HG03108 (cell line): ENCODE measurements at regions not wholly inside any gene's neighbourhood (a gene's known extent, or its start where the extent isn't known, plus 50 kb on each side); places are given as distances from the start of the nearest gene placed in this dataset.

Experiments used
- ATAC-seq: cut with Tn5 transposase; IDR thresholded peaks from one replicate; pipeline ENCODE4 v1.9.1; 2021; ENCODE audit warnings: moderate library complexity; ENCODE audit not compliant: unreplicated experiment

DNA sequence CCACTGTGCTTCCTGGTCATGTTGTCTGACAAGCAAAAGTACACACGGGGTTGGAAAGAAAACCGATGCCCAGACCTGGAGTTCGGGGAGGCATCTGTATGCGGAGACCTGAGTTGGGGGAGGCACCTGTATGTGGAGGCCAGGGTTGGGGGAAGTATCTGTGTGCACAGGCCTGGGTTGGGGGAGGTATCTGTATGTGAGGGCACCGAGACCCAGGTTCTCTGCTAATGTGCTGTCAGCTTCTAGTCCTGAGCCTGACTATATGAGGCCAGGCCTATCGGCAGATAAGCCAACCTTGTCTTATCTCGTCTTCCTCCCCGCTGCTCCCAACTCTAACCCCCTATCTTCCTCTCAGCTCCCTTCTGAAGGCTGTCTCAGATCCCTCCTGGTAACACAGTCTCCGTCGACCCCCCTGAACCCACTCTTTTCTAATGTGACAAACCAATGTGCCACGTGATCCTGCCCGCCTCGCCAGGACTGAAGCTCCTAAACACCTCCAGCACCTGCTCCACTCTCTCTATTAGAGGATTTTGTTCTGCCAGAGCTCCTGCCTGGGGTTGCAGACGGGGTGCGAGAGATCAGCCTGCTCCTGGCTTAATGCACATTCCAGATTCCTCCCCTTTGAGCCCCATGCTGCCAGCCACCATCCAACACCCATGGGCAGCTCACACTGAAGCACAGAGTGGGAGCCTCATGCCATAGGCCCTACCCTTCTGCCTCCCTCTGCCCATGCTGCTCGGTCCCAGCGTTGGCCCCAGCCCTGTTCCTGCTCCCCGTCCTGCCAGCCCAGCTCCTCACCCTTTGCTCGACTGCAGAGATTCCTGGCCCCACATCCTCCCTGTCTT, 188.4 kb downstream of the SH3BP4 start:
- ATAC-seq: no peak

DNA sequence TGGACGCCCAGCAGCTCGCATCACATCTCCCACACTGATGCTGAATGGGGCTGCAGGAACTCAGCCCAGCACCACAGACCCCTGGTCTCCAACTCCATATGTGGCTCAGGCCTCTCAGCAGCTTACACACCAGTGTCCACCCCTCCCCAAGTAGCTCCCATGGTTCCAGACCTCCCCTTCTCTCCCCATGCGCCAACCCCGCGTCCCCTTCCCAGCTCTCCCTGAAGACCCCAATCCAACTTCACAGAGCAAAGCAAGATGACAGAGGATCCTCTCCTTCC, 188.9 kb downstream of the SH3BP4 start:
- ATAC-seq: no peak

DNA sequence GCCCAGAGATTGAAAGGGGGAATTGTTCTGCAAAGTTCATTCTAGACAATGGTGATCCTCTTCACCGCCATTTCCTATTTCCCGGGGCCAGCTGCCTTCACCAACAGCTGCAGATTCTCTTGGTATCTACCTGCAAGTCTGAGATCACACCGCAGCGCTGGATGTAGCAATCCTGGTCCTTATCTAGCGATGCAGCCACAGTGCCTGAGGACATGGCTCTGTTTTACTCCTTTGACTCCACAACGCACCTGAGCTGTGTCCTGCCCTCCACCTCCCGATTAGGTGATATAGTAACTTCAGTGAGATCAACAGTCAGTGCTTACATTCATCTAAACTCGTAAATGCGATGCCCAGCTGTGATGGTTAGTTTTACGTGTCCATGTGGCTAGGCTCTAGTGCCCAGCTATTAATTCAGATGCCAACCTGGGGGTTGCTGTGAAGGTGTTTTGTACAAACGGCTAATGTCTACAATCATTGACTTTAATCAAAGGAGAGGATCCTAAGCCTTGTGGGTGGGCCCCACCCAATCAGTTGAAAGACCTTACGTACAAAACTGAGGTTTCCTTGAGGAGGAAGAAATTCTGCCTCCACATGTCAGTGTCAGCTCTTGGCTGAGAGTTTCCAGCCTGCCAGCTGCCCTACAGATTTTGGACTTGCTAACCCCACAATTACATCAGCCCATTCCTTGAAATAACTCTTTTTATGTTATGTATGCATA, 189.8 kb downstream of the SH3BP4 start:
- no peak for ATAC-seq

DNA sequence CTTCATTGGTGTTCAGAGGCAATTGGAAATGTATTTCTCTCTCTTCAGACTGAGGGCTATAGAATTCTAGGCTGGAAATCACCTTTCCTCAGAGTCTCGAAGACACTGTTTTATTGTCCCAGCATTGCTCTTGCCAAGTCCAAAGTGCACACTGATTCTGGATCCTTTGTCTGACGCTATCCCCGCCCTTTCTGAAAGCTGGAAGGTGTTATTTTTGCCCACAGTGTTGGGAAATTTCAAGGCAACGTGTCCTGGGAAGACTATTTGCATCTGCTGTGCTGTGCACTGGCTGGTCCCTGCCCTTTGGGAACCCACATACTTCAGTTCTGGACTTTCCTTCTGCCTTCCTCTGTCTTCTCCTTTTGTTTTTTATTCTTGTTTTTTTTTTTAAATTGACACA, 190.8 kb downstream of the SH3BP4 start:
- no peak for ATAC-seq

- ATAC-seq: no peak
These were observed 192.0 kb downstream of the SH3BP4 start for GRCh38 chr2:235143789-235144188.

- no peak for ATAC-seq
These were observed 192.5 kb downstream of the SH3BP4 start for GRCh38 chr2:235144291-235144690.

DNA sequence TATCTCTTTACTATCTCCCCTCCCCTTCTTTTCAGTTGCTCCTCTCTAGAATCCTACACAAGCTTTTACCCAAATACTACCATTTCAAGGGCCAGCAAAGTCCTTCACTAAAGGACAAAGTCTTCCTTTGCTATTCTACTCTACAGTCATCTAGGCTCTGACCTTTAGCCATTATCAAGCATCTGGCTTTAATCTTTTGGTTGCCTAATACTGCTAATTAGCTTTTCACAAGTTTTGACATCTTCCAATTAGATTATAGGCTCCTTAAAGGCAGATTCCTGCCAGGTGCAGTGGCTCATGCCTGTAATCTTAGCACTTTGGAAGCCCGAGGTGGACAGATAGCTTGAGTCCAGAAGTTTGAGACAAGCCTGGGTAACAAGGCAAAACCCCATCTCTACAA, 194.4 kb downstream of the SH3BP4 start:
- no peak for ATAC-seq

DNA sequence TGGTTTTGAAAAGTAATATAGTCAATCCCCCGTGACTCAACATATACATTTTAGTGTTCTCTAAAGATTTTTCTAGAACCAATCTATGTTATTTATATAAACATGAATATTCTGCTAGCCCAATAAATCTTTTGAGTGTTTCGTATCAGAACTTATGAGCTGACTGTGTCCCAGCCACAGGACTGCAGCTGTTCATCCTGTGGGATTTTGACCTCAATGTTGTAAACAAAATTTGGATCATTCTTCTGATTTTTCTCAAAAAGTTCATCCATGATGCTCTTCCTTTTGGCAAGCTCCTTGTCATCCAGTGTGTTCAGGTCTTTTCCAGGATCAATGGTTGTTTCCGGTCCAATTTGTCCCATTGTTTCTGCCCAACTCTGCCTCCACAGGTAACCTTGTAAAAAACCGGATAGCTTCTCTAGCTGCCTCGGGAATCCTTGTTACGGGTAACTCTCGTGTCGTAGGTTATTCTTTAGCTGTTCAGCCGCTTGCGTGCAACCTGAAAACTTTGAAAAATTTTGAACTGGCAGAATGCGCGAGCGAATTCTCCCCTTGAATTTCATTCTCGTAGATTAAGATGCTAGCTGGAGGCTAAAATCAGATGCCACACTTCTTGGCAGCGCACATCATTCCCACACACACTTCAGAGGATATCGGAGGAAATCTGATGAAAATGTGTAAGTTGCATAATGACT, 195.2 kb downstream of the SH3BP4 start:
- no peak for ATAC-seq

DNA sequence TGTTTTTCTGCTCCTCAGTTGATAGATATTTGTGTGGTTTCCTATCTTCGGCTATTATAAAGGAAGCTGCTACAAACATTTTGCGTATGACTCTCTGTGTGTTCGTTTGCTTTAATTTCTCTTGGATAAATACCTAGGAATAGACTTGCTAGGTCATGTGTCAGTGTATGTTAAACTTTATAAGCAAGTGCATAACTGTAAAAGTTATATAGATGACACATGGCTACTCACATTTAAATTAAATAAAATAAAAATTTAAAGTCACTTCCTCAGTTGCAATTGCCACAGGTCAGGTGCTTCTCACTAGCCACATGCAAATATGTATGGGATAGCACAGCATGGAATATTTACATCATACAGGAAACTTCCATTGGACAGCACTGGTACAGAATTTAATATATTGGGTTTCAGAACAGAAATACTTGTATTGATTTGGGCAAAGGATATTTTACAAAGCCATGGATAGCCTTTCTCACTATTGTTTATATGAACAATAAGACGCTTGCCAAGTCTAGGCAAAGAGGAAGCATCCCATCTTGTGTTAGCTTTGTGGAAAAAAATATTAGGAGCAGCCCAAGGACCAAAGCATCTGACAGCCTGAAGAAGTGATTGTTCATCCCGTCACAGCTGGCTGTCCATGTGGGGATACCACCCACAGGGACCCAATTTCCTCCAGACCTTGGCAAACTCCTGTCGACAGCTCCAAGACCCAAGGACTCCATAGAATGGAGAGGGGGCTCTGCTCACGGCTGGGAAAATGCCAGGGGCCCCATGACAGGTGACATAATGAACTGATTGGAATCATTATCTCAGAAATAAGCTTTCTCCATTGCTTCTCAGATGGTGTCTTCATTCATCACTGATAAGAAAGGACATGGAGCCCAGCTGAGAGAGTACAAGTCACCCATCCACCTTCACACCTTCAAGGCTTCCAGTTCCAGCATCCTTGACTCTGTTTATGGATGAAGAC, 196.7 kb downstream of the SH3BP4 start:
- no peak for ATAC-seq

DNA sequence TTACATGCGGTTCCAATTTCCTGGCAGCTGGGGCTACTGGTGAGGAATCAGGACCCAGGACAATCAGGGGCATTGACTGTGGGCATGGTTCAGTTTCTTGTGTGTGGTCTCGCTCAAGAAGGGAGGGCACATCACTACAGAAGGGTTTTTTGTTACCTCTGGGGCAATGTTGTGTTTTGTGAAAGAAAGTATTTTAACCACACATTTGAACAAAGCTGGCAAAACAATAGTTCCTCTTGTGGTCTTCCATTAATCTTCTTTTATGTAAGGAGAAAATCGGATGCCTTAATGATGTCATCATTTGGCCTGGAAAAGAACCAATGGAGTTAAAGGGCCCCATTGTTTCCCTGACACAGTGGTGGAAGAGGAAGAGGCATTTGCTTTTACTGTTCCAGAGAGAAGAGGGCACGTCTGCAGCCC, 197.4 kb downstream of the SH3BP4 start:
- ATAC-seq: no peak

- ATAC-seq: no peak
These were observed 197.9 kb downstream of the SH3BP4 start for GRCh38 chr2:235149736-235150135.

- no peak for ATAC-seq
These were observed 199.3 kb downstream of the SH3BP4 start for GRCh38 chr2:235151152-235151551.

DNA sequence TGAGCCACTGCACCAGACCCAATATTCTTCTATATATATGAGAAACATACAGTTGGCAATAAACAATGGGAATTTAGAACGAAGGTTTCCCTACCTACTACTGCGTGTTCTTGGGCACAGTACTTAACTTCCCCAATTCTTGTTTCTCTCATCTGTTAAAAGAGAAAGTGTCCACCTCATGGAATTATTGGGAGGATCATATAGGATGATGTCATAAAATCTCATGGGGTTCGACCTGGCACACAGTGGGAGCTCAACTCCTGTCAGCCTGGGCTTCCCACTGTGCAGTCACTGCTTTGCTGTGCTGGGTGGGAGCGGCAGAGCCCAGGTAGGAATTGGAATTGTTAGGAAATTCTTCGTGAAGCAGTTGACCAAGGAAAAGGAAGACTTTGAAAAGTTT, 203.3 kb downstream of the SH3BP4 start:
- ATAC-seq: no peak

DNA sequence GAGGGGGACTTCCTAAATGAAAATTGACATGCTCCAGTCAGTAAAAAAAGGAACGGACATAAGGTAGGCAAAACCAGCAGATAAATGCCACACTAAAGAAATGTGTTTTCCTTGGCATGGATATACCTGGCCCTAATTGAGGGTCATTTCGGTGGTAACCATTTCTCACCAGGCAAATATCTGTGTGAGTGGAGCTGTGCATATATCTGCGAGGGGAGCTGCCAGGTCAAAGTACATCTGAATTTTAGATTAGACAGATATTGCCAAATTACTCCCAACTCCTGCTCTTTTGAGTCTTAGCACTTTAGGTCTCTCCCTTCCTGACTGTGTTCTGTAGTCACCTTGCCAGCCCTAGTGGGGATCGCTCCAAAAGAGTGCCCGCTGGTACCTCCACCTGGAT, 204.2 kb downstream of the SH3BP4 start:
- ATAC-seq: no peak

GRCh38 chr2:235157746-235158482, 206.1 kb downstream of the SH3BP4 start:
- ATAC-seq: no peak

DNA sequence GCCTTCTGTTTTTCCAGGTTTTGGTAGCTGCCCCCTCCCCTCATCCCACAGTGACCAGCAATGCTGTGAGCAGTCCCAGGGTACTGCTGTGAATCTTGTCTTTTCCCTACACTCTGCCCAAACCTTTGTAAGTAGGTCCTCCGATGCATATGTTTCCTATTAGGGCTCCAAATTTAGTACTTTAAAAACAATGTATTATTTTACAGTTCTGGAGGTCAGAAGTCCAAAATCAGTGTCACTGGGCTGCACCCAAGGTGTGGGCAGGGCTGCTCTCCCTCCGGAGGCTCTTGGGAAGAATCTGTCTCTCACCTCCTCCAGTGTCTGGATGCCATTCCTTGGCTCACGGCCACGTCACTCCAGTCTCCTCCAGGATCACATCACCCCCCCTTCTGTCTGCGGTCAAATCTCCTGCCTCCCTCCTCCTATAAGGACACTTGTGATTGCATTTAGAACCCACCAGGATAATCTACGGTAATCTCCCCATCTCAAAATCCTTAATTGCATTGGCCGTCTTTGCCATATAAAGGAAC, 208.5 kb downstream of the SH3BP4 start:
- ATAC-seq: no peak

GRCh38 chr2:235161565-235161964, 209.7 kb downstream of the SH3BP4 start:
- ATAC-seq: no peak

DNA sequence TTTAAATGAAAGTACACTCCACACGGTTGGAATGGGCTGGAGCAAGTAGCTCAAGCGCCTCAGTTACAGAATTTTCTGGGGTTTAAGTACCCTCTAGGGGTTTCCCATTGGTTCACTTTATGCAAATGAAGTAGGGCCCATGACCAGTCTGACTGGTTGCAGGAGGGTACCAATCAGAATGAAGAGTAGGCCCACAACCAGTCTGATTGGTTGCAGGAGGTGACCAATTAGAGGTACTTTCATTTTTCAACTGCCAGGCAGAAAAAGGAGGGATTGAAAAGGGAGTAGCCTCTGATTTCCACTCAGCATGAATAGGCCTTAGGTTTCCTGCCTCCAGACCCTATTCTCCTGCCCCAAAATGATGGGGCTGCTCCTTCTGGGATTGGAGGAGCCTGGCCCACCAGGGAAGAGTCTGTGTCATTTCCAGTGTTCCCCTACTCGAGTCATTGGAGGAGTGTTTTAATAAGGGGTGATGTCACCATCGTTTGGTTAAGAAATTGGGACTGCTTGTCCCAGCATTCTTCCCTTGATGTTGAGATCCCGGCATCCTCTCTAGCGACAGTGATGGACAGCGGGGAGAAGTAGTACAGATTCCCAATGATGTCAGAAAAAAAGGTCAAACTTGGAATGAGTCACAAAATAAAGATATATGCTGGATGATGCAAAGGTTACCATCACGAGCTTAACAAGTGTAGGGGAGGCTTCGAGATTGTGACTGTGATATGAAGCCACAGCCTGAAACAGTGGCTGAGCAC, 210.4 kb downstream of the SH3BP4 start:
- ATAC-seq: no peak

DNA sequence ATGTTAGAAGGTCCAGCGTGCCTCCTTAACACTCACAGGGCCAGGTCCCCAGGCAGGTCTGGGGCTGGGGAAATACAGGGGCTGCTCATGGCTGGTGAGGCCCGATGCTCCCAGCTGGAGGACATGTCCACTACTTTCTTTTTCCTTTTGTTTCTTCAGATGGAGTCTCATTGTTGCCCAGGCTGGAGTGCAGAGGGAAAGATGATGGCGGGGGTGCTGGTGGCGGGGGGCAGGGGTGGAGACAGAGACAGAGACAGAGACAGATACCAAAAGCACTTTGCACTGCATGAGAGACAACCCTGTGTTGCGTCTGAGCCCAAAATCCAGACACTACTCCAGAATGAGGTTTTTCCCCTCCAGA, 211.0 kb downstream of the SH3BP4 start:
- no peak for ATAC-seq
